ENCODE measurements at regions not wholly inside any gene's neighbourhood (a gene's known extent, or its start where the extent isn't known, plus 50 kb on each side); places are given as distances from the start of the nearest gene placed in this dataset.

GRCh38 chr2:7115906-7116305, 198.7 kb downstream of the RNF144A start:
- Histone ChIP-seq H3K4me1 (replicated peaks in 1 of 2; ENCODE audit: control insufficient read depth in 2 of 2, insufficient read depth in 2 of 2, low read length in 2 of 2) (no peaks in the 10 kb centered on the region), H2AFZ (ENCODE audit: low read depth, low read length) (no peak overlapping the region), H3K9me3 (replicated peaks; ENCODE audit: control insufficient read depth, insufficient read depth, low read depth, low read length) (no peaks in the 10 kb centered on the region), H3K27ac (ENCODE audit: extremely low read depth, low read depth, low read length) (no peak overlapping the region), H3K4me3 (no peak overlapping the region), H3K27me3 (ENCODE audit: control insufficient read depth in 2 of 2, insufficient read depth in 2 of 2, low read length in 2 of 2) (peaks cover 4 to 9% of the 10 kb centered on the region in 2 experiments; a peak in 2 of 5 replicates), H3K79me2 (ENCODE audit: control insufficient read depth, insufficient read depth, low read length) (no peaks in the 10 kb centered on the region), H3K36me3 (ENCODE audit: control insufficient read depth, insufficient read depth, low read length) (no peaks in the 10 kb centered on the region), H3K9ac (ENCODE audit: insufficient read depth in 1 of 2, low read depth in 2 of 2, low read length in 2 of 2) (no peak overlapping the region), H4K20me1 (replicated peaks; ENCODE audit: control insufficient read depth, insufficient read depth, low read length) (no peaks in the 10 kb centered on the region), H3K9me1 (ENCODE audit: control insufficient read depth, insufficient read depth, low read length) (no peaks in the 10 kb centered on the region), H3K4me2 (ENCODE audit: insufficient read depth, low read length) (no peak overlapping the region)
- FAIRE-seq (no peak), DNase-seq (ENCODE audit: extremely low read depth in 1 of 4, low spot score in 3 of 4) (no peak), ATAC-seq (no peak)
- in situ Hi-C loops (cut with MboI) (no loop called here), intact Hi-C loops (cut with micrococcal nuclease) (no loop called here)
- WGBS (ENCODE audit: insufficient coverage, low coverage, missing lambda C conversion rate), result 0% methylated on average over 4 of the region's 4 CpGs
- no TSS peak for BruUV-seq (replicated peaks)
- ChIA-PET POLR2A (no interaction called here), CTCF (ENCODE audit: low intra/inter-chr PET ratio) (no interaction called here)
- TF ChIP-seq CEBPG (CRISPR knock-in tag; IDR thresholded peaks at IDR 0.05) (no peak), CEBPG (tag; conservative IDR thresholded peaks at IDR 0.05 in 1 of 2, IDR thresholded peaks at IDR 0.05 in 1 of 2) (no peak), CREB1 (IDR thresholded peaks at IDR 0.05) (no peak), CREB1 (CRISPR knock-in tag; IDR thresholded peaks at IDR 0.05) (no peak), DPF2 (IDR thresholded peaks at IDR 0.05) (no peak), ZNF696 (CRISPR knock-in tag; conservative IDR thresholded peaks at IDR 0.05) (no peak), FOXP4 (CRISPR knock-in tag; IDR thresholded peaks at IDR 0.05; ENCODE audit: borderline replicate concordance) (no peak), E4F1 (CRISPR knock-in tag; IDR thresholded peaks at IDR 0.05; ENCODE audit: borderline replicate concordance) (no peak), ZC3H8 (IDR thresholded peaks at IDR 0.05) (no peak), ZNF609 (CRISPR knock-in tag; IDR thresholded peaks at IDR 0.05; ENCODE audit: borderline replicate concordance) (no peak), SIX5 (IDR thresholded peaks at IDR 0.05; ENCODE audit: borderline replicate concordance in 1 of 2, insufficient read depth in 1 of 2, low read depth in 1 of 2, low read length in 2 of 2) (no peak), SREBF2 (CRISPR knock-in tag; IDR thresholded peaks at IDR 0.05) (no peak), MCM7 (IDR thresholded peaks at IDR 0.05) (no peak), ELF1 (tag; IDR thresholded peaks at IDR 0.05) (no peak), MTF1 (CRISPR knock-in tag; IDR thresholded peaks at IDR 0.05; ENCODE audit: borderline replicate concordance) (no peak)

Data from K562 (cell line).